Fibroblast of the aortic adventitia (primary cell): ENCODE measurements at regions not wholly inside any gene's neighbourhood (a gene's known extent, or its start where the extent isn't known, plus 50 kb on each side); places are given as distances from the start of the nearest gene placed in this dataset.

Source experiments
- DNase-seq: peaks from one replicate; pipeline ENCODE4 v3.0.0-alpha.2; 2010; ENCODE audit warnings: low read depth
- H3K4me3 ChIP-seq: 2 replicates; pipeline ENCODE4 v1.5.1; 2011; ENCODE audit warnings: low read depth, mild to moderate bottlenecking, control low read depth, low read length, moderate library complexity
- CTCF ChIP-seq: IDR thresholded peaks from 2 replicates; pipeline ENCODE4 v1.5.1; 2011; ENCODE audit warnings: mild to moderate bottlenecking, low read length, control low read depth, inconsistent platforms; ENCODE audit not compliant: insufficient read depth

- no peak overlapping the region for H3K4me3 ChIP-seq
- no peak for TF ChIP-seq CTCF
- DNase-seq: no peak
Measured at GRCh38 chr21:18191139-18191538, 53.5 kb upstream of the CHODL start.

- TF ChIP-seq CTCF: no peak
- H3K4me3 ChIP-seq: no peak overlapping the region
- DNase-seq: no peak
Measured at GRCh38 chr21:18178509-18178908, 66.1 kb upstream of the CHODL start.

- H3K4me3 ChIP-seq: no peak overlapping the region
- DNase-seq: no peak
- TF ChIP-seq CTCF: no peak
Measured at GRCh38 chr21:18174370-18174769, 70.3 kb upstream of the CHODL start.

GRCh38 chr21:18170829-18171228 lies 73.8 kb upstream of the CHODL start:
- H3K4me3 ChIP-seq: no peak overlapping the region
- no peak for TF ChIP-seq CTCF
- no peak for DNase-seq

GRCh38 chr21:18170221-18170620 lies 74.4 kb upstream of the CHODL start:
- no peak overlapping the region for H3K4me3 ChIP-seq
- no peak for TF ChIP-seq CTCF
- DNase-seq: no peak

GRCh38 chr21:18168108-18168507 lies 76.5 kb upstream of the CHODL start:
- no peak for DNase-seq
- no peak for TF ChIP-seq CTCF
- no peak overlapping the region for H3K4me3 ChIP-seq

GRCh38 chr21:18164933-18165332 lies 79.7 kb upstream of the CHODL start:
- H3K4me3 ChIP-seq: no peak overlapping the region
- TF ChIP-seq CTCF: no peak
- DNase-seq: no peak
